ENCODE measurements at regions not wholly inside any gene's neighbourhood (a gene's known extent, or its start where the extent isn't known, plus 50 kb on each side); places are given as distances from the start of the nearest gene placed in this dataset.

DNA sequence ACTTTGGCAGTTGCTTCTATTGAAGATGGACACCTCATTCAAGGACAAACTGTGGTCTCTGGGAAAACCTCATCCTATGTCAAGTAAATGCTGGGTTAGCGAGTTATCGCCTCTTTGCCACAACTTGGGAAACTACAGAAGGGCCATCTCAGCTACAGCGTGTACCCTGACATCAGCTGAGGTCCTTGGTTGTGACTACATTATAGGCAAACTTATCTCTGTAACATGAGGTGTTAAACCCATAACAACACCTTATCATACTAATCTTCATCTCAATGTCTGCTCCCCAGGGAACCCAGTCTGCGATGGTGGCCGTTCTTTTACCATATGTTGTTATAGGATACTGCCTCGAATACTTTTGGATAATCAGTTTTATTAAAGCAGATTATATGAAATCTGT is 1862.7 kb downstream of the STIM2 start:
- no peak for TF ChIP-seq CTCF (conservative IDR thresholded peaks at IDR 0.05; ENCODE audit: low read depth in 2 of 2)
- no peak for TF ChIP-seq EZH2 (IDR thresholded peaks at IDR 0.05; ENCODE audit: low read depth, unreplicated experiment)
- no peak for TF ChIP-seq POLR2AphosphoS5 (IDR thresholded peaks at IDR 0.05; ENCODE audit: low read depth)
- no peak for TF ChIP-seq EZH2phosphoT487 (IDR thresholded peaks at IDR 0.05; ENCODE audit: unreplicated experiment)
- no peak for TF ChIP-seq CREB1 (CRISPR knock-in tag; IDR thresholded peaks at IDR 0.05; ENCODE audit: low read depth)
- TF ChIP-seq, protein P1, sequence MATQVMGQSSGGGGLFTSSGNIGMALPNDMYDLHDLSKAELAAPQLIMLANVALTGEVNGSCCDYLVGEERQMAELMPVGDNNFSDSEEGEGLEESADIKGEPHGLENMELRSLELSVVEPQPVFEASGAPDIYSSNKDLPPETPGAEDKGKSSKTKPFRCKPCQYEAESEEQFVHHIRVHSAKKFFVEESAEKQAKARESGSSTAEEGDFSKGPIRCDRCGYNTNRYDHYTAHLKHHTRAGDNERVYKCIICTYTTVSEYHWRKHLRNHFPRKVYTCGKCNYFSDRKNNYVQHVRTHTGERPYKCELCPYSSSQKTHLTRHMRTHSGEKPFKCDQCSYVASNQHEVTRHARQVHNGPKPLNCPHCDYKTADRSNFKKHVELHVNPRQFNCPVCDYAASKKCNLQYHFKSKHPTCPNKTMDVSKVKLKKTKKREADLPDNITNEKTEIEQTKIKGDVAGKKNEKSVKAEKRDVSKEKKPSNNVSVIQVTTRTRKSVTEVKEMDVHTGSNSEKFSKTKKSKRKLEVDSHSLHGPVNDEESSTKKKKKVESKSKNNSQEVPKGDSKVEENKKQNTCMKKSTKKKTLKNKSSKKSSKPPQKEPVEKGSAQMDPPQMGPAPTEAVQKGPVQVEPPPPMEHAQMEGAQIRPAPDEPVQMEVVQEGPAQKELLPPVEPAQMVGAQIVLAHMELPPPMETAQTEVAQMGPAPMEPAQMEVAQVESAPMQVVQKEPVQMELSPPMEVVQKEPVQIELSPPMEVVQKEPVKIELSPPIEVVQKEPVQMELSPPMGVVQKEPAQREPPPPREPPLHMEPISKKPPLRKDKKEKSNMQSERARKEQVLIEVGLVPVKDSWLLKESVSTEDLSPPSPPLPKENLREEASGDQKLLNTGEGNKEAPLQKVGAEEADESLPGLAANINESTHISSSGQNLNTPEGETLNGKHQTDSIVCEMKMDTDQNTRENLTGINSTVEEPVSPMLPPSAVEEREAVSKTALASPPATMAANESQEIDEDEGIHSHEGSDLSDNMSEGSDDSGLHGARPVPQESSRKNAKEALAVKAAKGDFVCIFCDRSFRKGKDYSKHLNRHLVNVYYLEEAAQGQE (IDR thresholded peaks at IDR 0.05; ENCODE audit: unreplicated experiment): no peak
- TF ChIP-seq ZNF331 (CRISPR knock-in tag; IDR thresholded peaks at IDR 0.05; ENCODE audit: low read depth): no peak
- no peak for TF ChIP-seq JUNB (IDR thresholded peaks at IDR 0.05; ENCODE audit: unreplicated experiment)
- TF ChIP-seq NANOG (IDR thresholded peaks at IDR 0.05; ENCODE audit: borderline replicate concordance): no peak
- TF ChIP-seq STAT1 (IDR thresholded peaks at IDR 0.05; ENCODE audit: unreplicated experiment): no peak
- no peak for TF ChIP-seq ZNF114 (CRISPR knock-in tag; IDR thresholded peaks at IDR 0.05)
- no peak for TF ChIP-seq ETS1 (IDR thresholded peaks at IDR 0.05)
- TF ChIP-seq, protein P2, sequence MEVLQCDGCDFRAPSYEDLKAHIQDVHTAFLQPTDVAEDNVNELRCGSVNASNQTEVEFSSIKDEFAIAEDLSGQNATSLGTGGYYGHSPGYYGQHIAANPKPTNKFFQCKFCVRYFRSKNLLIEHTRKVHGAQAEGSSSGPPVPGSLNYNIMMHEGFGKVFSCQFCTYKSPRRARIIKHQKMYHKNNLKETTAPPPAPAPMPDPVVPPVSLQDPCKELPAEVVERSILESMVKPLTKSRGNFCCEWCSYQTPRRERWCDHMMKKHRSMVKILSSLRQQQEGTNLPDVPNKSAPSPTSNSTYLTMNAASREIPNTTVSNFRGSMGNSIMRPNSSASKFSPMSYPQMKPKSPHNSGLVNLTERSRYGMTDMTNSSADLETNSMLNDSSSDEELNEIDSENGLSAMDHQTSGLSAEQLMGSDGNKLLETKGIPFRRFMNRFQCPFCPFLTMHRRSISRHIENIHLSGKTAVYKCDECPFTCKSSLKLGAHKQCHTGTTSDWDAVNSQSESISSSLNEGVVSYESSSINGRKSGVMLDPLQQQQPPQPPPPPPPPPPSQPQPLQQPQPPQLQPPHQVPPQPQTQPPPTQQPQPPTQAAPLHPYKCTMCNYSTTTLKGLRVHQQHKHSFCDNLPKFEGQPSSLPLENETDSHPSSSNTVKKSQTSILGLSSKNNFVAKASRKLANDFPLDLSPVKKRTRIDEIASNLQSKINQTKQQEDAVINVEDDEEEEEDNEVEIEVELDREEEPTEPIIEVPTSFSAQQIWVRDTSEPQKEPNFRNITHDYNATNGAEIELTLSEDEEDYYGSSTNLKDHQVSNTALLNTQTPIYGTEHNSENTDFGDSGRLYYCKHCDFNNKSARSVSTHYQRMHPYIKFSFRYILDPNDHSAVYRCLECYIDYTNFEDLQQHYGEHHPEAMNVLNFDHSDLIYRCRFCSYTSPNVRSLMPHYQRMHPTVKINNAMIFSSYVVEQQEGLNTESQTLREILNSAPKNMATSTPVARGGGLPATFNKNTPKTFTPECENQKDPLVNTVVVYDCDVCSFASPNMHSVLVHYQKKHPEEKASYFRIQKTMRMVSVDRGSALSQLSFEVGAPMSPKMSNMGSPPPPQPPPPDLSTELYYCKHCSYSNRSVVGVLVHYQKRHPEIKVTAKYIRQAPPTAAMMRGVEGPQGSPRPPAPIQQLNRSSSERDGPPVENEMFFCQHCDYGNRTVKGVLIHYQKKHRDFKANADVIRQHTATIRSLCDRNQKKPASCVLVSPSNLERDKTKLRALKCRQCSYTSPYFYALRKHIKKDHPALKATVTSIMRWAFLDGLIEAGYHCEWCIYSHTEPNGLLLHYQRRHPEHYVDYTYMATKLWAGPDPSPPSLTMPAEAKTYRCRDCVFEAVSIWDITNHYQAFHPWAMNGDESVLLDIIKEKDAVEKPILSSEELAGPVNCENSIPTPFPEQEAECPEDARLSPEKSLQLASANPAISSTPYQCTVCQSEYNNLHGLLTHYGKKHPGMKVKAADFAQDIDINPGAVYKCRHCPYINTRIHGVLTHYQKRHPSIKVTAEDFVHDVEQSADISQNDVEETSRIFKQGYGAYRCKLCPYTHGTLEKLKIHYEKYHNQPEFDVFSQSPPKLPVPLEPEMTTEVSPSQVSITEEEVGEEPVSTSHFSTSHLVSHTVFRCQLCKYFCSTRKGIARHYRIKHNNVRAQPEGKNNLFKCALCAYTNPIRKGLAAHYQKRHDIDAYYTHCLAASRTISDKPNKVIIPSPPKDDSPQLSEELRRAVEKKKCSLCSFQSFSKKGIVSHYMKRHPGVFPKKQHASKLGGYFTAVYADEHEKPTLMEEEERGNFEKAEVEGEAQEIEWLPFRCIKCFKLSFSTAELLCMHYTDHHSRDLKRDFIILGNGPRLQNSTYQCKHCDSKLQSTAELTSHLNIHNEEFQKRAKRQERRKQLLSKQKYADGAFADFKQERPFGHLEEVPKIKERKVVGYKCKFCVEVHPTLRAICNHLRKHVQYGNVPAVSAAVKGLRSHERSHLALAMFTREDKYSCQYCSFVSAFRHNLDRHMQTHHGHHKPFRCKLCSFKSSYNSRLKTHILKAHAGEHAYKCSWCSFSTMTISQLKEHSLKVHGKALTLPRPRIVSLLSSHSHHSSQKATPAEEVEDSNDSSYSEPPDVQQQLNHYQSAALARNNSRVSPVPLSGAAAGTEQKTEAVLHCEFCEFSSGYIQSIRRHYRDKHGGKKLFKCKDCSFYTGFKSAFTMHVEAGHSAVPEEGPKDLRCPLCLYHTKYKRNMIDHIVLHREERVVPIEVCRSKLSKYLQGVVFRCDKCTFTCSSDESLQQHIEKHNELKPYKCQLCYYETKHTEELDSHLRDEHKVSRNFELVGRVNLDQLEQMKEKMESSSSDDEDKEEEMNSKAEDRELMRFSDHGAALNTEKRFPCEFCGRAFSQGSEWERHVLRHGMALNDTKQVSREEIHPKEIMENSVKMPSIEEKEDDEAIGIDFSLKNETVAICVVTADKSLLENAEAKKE (CRISPR knock-in tag; IDR thresholded peaks at IDR 0.05): no peak
